Calu3 (cell line): ENCODE measurements at regions not wholly inside any gene's neighbourhood (a gene's known extent, or its start where the extent isn't known, plus 50 kb on each side); places are given as distances from the start of the nearest gene placed in this dataset.

ENCODE experiments used
- BruUV-seq: library from RNA; stranded (reverse); fragments of 400-500 nt; replicated peaks from 2 replicates; lab custom pipeline; 2021; lab: Mats Ljungman, UMichigan
- CTCF ChIA-PET: fragments of 300-600 bp; sonication (Branson Sonifier 250); formaldehyde crosslinking; loops from one replicate; lab custom pipeline; 2022; ENCODE audit warnings: antibody characterized with exemption; lab: Charles Lee
- DNase-seq: peaks from one replicate; pipeline ENCODE4 v3.0.0; 2022
- H3K27ac Mint-ChIP-seq: one replicate; pipeline ENCODE4 v1.8.0; 2022; ENCODE audit warnings: mixed read lengths; ENCODE audit not compliant: unreplicated experiment
- H3K27me3 Mint-ChIP-seq: one replicate; pipeline ENCODE4 v1.8.0; 2022; ENCODE audit warnings: mixed read lengths; ENCODE audit not compliant: unreplicated experiment
- H3K36me3 Mint-ChIP-seq: one replicate; pipeline ENCODE4 v1.8.0; 2022; ENCODE audit warnings: mild to moderate bottlenecking, moderate library complexity, mixed read lengths; ENCODE audit not compliant: insufficient read depth, unreplicated experiment
- H3K4me1 Mint-ChIP-seq: one replicate; pipeline ENCODE4 v1.8.0; 2022; ENCODE audit warnings: mild to moderate bottlenecking, low read depth, mixed read lengths; ENCODE audit not compliant: unreplicated experiment
- H3K4me3 Mint-ChIP-seq: one replicate; pipeline ENCODE4 v1.8.0; 2022; ENCODE audit warnings: mild to moderate bottlenecking, low read depth, moderate library complexity, mixed read lengths; ENCODE audit not compliant: unreplicated experiment
- H3K9me3 Mint-ChIP-seq: one replicate; pipeline ENCODE4 v1.8.0; 2022; ENCODE audit warnings: low read depth, mixed read lengths; ENCODE audit not compliant: unreplicated experiment
- CTCF ChIP-seq: fragments of 200-600 bp; IDR thresholded peaks from one replicate; pipeline ENCODE4 v1.8.0; 2022; ENCODE audit warnings: antibody characterized with exemption; ENCODE audit not compliant: unreplicated experiment
- intact Hi-C: fragments of 100-400 bp; cut with micrococcal nuclease; formaldehyde crosslinking; loops from one replicate; pipeline ENCODE4 v1.10.0; 2022; ENCODE audit not compliant: unreplicated experiment

GRCh38 chr9:22623236-22623635 is 176.6 kb downstream of the DMRTA1 start:
- H3K27ac Mint-ChIP-seq: no peak overlapping the region
- H3K36me3 Mint-ChIP-seq: no peaks in the 10 kb centered on the region
- no peak for TF ChIP-seq CTCF
- no peak overlapping the region for H3K4me3 Mint-ChIP-seq
- no TSS peak for BruUV-seq
- no peaks in the 10 kb centered on the region for H3K27me3 Mint-ChIP-seq
- CTCF ChIA-PET: no interaction called here
- no peaks in the 10 kb centered on the region for H3K4me1 Mint-ChIP-seq
- intact Hi-C loops: no loop called here
- H3K9me3 Mint-ChIP-seq: no peaks in the 10 kb centered on the region
- DNase-seq: no peak

GRCh38 chr9:22625540-22625939 is 178.9 kb downstream of the DMRTA1 start:
- Mint-ChIP-seq H3K27ac (no peak overlapping the region), H3K9me3 (no peaks in the 10 kb centered on the region), H3K27me3 (no peaks in the 10 kb centered on the region), H3K4me3 (no peak overlapping the region), H3K4me1 (no peaks in the 10 kb centered on the region), H3K36me3 (no peaks in the 10 kb centered on the region)
- intact Hi-C loops: no loop called here
- CTCF ChIA-PET: interaction anchor here (0.7 kb wide), 1 partner anchor 84 kb away, joined by 3 read pairs; no protein-coding TSS in a partner anchor
- BruUV-seq: no TSS peak
- no peak for TF ChIP-seq CTCF
- DNase-seq: no peak

- intact Hi-C loops: no loop called here
- CTCF ChIA-PET: no interaction called here
- H3K9me3 Mint-ChIP-seq: no peaks in the 10 kb centered on the region
- TF ChIP-seq CTCF: no peak
- no peaks in the 10 kb centered on the region for H3K36me3 Mint-ChIP-seq
- no TSS peak for BruUV-seq
- H3K27ac Mint-ChIP-seq: no peak overlapping the region
- H3K4me3 Mint-ChIP-seq: no peak overlapping the region
- H3K27me3 Mint-ChIP-seq: no peaks in the 10 kb centered on the region
- DNase-seq: no peak
- H3K4me1 Mint-ChIP-seq: no peaks in the 10 kb centered on the region
These were observed 196.9 kb downstream of the DMRTA1 start for GRCh38 chr9:22643541-22643940.

GRCh38 chr9:22645893-22646292 is 199.3 kb downstream of the DMRTA1 start:
- Mint-ChIP-seq H3K4me3 (no peak overlapping the region), H3K27me3 (no peaks in the 10 kb centered on the region), H3K4me1 (no peaks in the 10 kb centered on the region), H3K36me3 (no peaks in the 10 kb centered on the region), H3K27ac (no peak overlapping the region), H3K9me3 (no peaks in the 10 kb centered on the region)
- intact Hi-C loops: no loop called here
- DNase-seq: no peak
- no TSS peak for BruUV-seq
- CTCF ChIA-PET: interaction anchor here (0.6 kb wide), 1 partner anchor 432 kb away, joined by 3 read pairs; no protein-coding TSS in a partner anchor
- no peak for TF ChIP-seq CTCF
